ENCODE measurements at regions not wholly inside any gene's neighbourhood (a gene's known extent, or its start where the extent isn't known, plus 50 kb on each side); places are given as distances from the start of the nearest gene placed in this dataset.
A peak's percentile ranks its signal among the peaks of the same experiment; 100 is the strongest.
"Not testable (repeated sequence)": the region's sequence is repeated elsewhere in the genome, so short reads cannot be mapped to it uniquely, and the experiment has no call there.

DNA sequence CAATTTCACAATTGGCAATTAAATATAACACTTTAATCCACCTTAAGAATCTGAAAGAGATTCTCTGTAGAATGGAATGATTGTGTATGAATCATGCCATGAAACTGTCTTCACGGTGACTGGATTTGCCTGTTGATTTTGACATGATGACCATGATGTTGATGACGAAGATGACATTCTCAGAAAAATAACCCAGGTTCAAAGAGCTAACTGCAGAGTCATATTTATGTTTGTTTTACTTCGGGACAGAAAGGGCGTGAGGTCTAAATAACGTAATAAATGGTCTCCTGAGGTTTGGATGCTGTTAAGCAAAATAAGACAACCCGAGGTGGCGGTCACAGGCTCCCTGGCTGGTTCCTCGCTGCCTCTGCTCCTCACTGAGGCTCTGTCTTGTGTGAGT lies 532.0 kb downstream of the TMEM121 start:
- FAIRE-seq, result no peak
- TF ChIP-seq TAF1 (IDR thresholded peaks at IDR 0.05; ENCODE audit: low read depth, low read length), result no peak
- no peak for TF ChIP-seq SPI1 (IDR thresholded peaks at IDR 0.05; ENCODE audit: low read depth, low read length)
- no peak for TF ChIP-seq POLR2AphosphoS5 (IDR thresholded peaks at IDR 0.05; ENCODE audit: low read depth, low read length)
- TF ChIP-seq POLR2A (IDR thresholded peaks at IDR 0.05; ENCODE audit: low read depth, low read length), result no peak
- no peak for TF ChIP-seq PAX5 (IDR thresholded peaks at IDR 0.05; ENCODE audit: insufficient read depth, low read length, severe bottlenecking)
- TF ChIP-seq POU2F2 (IDR thresholded peaks at IDR 0.05; ENCODE audit: low read depth, low read length), result no peak
- DNase-seq (ENCODE audit: insufficient read length, low spot score), result no peak

- TF ChIP-seq POLR2A (IDR thresholded peaks at IDR 0.05; ENCODE audit: low read depth, low read length) (no peak), TAF1 (IDR thresholded peaks at IDR 0.05; ENCODE audit: low read depth, low read length) (no peak), POU2F2 (IDR thresholded peaks at IDR 0.05; ENCODE audit: low read depth, low read length) (no peak), POLR2AphosphoS5 (IDR thresholded peaks at IDR 0.05; ENCODE audit: low read depth, low read length) (no peak), SPI1 (IDR thresholded peaks at IDR 0.05; ENCODE audit: low read depth, low read length) (no peak), PAX5 (IDR thresholded peaks at IDR 0.05; ENCODE audit: insufficient read depth, low read length, severe bottlenecking) (no peak)
- FAIRE-seq (no peak), DNase-seq (ENCODE audit: insufficient read length, low spot score) (no peak)
These were observed 534.0 kb downstream of the TMEM121 start for GRCh38 chr14:106060276-106060975.

- DNase-seq (ENCODE audit: insufficient read length, low spot score), result peak; percentile 15
These were observed 535.6 kb downstream of the TMEM121 start for GRCh38 chr14:106061877-106062500.

GRCh38 chr14:106062502-106063272 lies 536.3 kb downstream of the TMEM121 start:
- no peak for TF ChIP-seq POU2F2 (IDR thresholded peaks at IDR 0.05; ENCODE audit: low read depth, low read length)
- TF ChIP-seq POLR2A (IDR thresholded peaks at IDR 0.05; ENCODE audit: low read depth, low read length), result no peak
- TF ChIP-seq SPI1 (IDR thresholded peaks at IDR 0.05; ENCODE audit: low read depth, low read length), result no peak
- no peak for TF ChIP-seq POLR2AphosphoS5 (IDR thresholded peaks at IDR 0.05; ENCODE audit: low read depth, low read length)
- FAIRE-seq, result peak; percentile 54

More at GRCh38 chr14:106061877-106062500, 535.6 kb downstream of the TMEM121 start:
- peak; percentile 80 for FAIRE-seq

DNA sequence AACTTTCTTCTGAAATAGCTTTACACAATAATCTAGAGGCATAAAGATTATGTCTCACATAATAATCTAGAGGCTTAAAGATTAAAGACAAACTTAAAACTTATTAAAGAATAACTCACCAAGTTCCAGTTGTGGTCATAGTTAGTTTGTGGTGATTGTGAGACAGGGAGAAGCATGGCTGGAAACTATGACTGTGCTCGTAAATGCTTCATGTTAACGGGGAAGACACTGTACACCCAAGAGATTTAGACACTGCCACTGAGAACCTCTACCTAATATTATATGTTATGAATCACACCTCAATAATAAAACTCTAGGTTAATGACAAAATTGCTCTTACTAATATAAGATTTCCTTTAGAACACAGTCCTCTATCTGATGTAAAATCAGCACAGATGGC lies 541.6 kb downstream of the TMEM121 start:
- TF ChIP-seq SPI1 (IDR thresholded peaks at IDR 0.05; ENCODE audit: low read depth, low read length) (no peak), PAX5 (IDR thresholded peaks at IDR 0.05; ENCODE audit: insufficient read depth, low read length, severe bottlenecking) (no peak), POLR2AphosphoS5 (IDR thresholded peaks at IDR 0.05; ENCODE audit: low read depth, low read length) (no peak), POU2F2 (IDR thresholded peaks at IDR 0.05; ENCODE audit: low read depth, low read length) (no peak), POLR2A (IDR thresholded peaks at IDR 0.05; ENCODE audit: low read depth, low read length) (no peak), TAF1 (IDR thresholded peaks at IDR 0.05; ENCODE audit: low read depth, low read length) (no peak)
- no peak for DNase-seq (ENCODE audit: insufficient read length, low spot score)
- FAIRE-seq, result no peak

More at GRCh38 chr14:106062502-106063272, 536.3 kb downstream of the TMEM121 start:
- DNase-seq (ENCODE audit: insufficient read length, low spot score), result no peak

- TF ChIP-seq POU2F2 (IDR thresholded peaks at IDR 0.05; ENCODE audit: low read depth, low read length) (no peak), POLR2AphosphoS5 (IDR thresholded peaks at IDR 0.05; ENCODE audit: low read depth, low read length) (no peak), PAX5 (IDR thresholded peaks at IDR 0.05; ENCODE audit: insufficient read depth, low read length, severe bottlenecking) (no peak), POLR2A (IDR thresholded peaks at IDR 0.05; ENCODE audit: low read depth, low read length) (no peak), SPI1 (IDR thresholded peaks at IDR 0.05; ENCODE audit: low read depth, low read length) (no peak), TAF1 (IDR thresholded peaks at IDR 0.05; ENCODE audit: low read depth, low read length) (no peak)
- DNase-seq (ENCODE audit: insufficient read length, low spot score), result no peak
- FAIRE-seq, result no peak
These were observed 543.6 kb downstream of the TMEM121 start for GRCh38 chr14:106069804-106070625.

DNA sequence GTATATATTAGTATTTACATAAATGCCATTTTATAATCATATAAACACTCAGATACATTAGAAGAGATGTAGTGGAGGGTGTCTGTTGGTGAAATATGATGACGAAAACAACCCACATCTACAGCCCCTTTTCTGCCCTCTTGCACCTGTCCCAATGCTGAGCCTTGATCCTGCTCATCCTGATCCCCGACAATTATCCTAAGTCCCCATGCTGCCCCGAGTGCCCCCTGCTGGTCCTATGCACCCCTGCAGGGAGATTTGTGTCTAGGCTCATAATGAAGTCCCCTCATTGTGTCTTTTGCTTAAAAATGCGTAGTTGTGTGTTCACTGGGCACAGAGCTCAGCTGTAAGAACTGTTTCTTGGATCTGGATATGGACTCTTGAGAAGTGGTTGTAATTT lies 554.5 kb downstream of the TMEM121 start:
- FAIRE-seq (no peak), DNase-seq (ENCODE audit: insufficient read length, low spot score) (no peak)
- TF ChIP-seq SPI1 (IDR thresholded peaks at IDR 0.05; ENCODE audit: low read depth, low read length) (no peak), TAF1 (IDR thresholded peaks at IDR 0.05; ENCODE audit: low read depth, low read length) (no peak), POLR2AphosphoS5 (IDR thresholded peaks at IDR 0.05; ENCODE audit: low read depth, low read length) (no peak), POU2F2 (IDR thresholded peaks at IDR 0.05; ENCODE audit: low read depth, low read length) (no peak), POLR2A (IDR thresholded peaks at IDR 0.05; ENCODE audit: low read depth, low read length) (no peak), PAX5 (IDR thresholded peaks at IDR 0.05; ENCODE audit: insufficient read depth, low read length, severe bottlenecking) (no peak)

GRCh38 chr14:106081721-106082120 lies 555.3 kb downstream of the TMEM121 start:
- FAIRE-seq; DNase-seq (ENCODE audit: insufficient read length, low spot score): not testable (repeated sequence)

GRCh38 chr14:106083082-106083481 lies 556.7 kb downstream of the TMEM121 start:
- FAIRE-seq, result no peak
- TF ChIP-seq SPI1 (IDR thresholded peaks at IDR 0.05; ENCODE audit: low read depth, low read length) (no peak), POLR2AphosphoS5 (IDR thresholded peaks at IDR 0.05; ENCODE audit: low read depth, low read length) (no peak)
- no peak for DNase-seq (ENCODE audit: insufficient read length, low spot score)
